ENCODE measurements at regions not wholly inside any gene's neighbourhood (a gene's known extent, or its start where the extent isn't known, plus 50 kb on each side); places are given as distances from the start of the nearest gene placed in this dataset.
"Not testable (repeated sequence)": the region's sequence is repeated elsewhere in the genome, so short reads cannot be mapped to it uniquely, and the experiment has no call there.

DNA sequence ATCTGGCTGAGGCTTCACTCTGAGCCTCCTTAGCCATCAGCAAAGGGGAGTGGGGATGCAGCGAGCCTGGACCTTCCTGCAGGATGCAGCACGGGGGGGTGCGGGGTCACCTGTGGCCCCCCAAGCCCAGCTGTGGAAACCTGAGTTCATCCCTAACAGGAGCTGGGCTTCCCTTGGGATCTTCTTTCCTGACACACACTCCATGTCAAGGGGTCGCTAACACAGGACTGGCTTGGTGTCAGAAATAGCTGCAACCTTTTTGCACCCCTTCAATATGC, 174.7 kb downstream of the RTP5 start:
- no peak for DNase-seq (ENCODE audit: low read depth, low spot score)
- POLR2A ChIA-PET: no interaction called here
- TF ChIP-seq, protein P1, sequence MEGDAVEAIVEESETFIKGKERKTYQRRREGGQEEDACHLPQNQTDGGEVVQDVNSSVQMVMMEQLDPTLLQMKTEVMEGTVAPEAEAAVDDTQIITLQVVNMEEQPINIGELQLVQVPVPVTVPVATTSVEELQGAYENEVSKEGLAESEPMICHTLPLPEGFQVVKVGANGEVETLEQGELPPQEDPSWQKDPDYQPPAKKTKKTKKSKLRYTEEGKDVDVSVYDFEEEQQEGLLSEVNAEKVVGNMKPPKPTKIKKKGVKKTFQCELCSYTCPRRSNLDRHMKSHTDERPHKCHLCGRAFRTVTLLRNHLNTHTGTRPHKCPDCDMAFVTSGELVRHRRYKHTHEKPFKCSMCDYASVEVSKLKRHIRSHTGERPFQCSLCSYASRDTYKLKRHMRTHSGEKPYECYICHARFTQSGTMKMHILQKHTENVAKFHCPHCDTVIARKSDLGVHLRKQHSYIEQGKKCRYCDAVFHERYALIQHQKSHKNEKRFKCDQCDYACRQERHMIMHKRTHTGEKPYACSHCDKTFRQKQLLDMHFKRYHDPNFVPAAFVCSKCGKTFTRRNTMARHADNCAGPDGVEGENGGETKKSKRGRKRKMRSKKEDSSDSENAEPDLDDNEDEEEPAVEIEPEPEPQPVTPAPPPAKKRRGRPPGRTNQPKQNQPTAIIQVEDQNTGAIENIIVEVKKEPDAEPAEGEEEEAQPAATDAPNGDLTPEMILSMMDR (IDR thresholded peaks at IDR 0.05; ENCODE audit: insufficient read depth, low read length, missing control alignments): no peak
- CTCF ChIA-PET: no interaction called here
- H3K4me3 ChIP-seq (ENCODE audit: low read depth, low read length): no peak overlapping the region

DNA sequence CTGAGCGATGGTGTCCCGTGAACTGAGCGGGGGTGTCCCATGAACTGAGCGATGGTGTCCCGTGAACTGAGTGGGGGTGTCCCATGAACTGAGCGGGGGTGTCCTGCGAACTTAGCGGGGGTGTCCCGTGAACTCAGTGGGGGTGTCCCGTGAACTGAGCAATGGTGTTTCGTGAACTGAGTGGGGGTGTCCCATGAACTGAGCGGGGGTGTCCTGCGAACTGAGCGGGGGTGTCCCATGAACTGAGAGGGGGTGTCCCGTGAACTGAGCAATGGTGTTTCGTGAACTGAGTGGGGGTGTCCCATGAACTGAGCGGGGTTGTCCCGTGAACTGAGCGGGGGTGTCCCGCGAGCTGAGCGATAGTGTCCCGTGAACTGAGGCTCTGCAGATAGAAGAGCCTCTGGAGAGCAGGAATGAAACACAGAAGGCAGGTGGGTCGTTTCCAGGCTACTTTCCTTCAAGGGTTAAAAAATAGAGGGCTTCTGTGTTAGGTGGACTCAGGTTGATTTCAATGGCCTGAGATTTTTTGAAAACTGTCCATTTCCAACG, 176.1 kb downstream of the RTP5 start:
- H3K4me3 ChIP-seq (ENCODE audit: low read depth, low read length); POLR2A ChIA-PET; CTCF ChIA-PET; DNase-seq (ENCODE audit: low read depth, low spot score): not testable (repeated sequence)

DNA sequence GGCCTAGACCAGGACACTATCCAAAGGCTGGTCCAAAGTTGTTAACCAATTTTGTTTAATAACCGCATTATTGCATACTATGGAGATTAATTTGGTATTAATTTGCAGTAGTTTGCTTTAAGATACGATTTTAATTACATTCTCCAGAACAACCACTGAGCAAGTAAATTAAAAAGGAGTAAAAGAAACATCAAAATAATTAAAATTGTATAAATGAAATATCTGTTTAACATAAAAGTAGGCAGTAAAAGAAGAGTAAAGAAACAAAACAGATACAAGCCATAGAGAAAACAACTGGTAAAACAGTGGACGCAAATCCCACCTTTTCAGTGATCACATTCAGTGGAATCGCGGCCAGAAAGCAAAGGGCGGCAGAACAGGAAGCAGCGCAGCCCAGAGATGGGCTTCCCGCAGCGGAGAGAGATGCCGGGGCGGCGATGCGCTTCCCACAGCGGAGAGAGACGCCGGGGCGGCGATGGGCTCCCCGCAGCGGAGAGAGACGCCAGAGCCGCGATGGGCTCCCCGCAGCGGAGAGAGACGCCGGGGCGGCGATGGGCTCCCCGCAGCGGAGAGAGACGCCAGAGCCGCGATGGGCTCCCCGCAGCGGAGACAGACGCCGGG, 176.8 kb downstream of the RTP5 start:
- DNase-seq (ENCODE audit: low read depth, low spot score): no peak
- POLR2A ChIA-PET: no interaction called here
- H3K4me3 ChIP-seq (ENCODE audit: low read depth, low read length): no peak overlapping the region
- CTCF ChIA-PET: no interaction called here
- TF ChIP-seq, protein P1 (IDR thresholded peaks at IDR 0.05; ENCODE audit: insufficient read depth, low read length, missing control alignments): no peak

DNA sequence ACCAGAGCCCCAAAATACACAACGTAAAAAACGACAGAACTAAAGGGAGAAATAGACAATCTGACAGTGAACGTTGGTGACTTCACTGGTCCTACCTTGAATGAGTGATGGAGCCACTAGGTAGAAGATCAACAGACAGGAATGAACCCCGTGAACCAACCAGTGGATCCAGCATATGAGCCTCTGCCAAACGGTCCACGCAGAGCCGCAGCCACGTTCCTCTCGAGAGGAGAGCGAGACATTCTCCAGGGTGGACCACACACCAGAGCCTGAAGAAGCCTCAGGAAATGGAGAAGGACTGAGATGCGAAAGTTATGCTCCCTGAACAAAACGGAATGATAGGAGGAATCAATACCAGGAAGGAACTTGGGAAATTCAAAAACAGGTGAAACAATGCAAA, 178.4 kb downstream of the RTP5 start:
- POLR2A ChIA-PET: no interaction called here
- CTCF ChIA-PET: no interaction called here
- TF ChIP-seq, protein P1 (IDR thresholded peaks at IDR 0.05; ENCODE audit: insufficient read depth, low read length, missing control alignments): no peak
- no peak for DNase-seq (ENCODE audit: low read depth, low spot score)
- H3K4me3 ChIP-seq (ENCODE audit: low read depth, low read length): no peak overlapping the region

DNA sequence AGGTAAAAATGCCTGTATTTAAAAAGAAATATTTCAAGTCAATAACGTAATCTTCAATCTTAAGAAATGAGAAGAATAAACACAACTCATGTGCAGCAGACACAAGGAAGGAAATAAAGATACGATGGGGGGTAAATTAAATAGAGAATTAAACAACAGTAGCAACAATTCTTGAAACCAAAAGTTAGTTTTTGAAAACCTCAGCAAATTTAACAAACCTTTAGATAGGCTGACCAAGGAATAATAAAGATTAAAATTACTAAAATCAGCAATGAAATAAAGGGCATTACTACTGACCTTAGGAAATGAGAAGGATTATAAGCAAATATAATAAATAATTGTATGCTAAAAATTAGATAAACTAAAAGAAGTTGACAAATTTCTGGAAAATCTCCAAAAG, 178.9 kb downstream of the RTP5 start:
- POLR2A ChIA-PET: no interaction called here
- TF ChIP-seq, protein P1 (IDR thresholded peaks at IDR 0.05; ENCODE audit: insufficient read depth, low read length, missing control alignments): no peak
- CTCF ChIA-PET: no interaction called here

DNA sequence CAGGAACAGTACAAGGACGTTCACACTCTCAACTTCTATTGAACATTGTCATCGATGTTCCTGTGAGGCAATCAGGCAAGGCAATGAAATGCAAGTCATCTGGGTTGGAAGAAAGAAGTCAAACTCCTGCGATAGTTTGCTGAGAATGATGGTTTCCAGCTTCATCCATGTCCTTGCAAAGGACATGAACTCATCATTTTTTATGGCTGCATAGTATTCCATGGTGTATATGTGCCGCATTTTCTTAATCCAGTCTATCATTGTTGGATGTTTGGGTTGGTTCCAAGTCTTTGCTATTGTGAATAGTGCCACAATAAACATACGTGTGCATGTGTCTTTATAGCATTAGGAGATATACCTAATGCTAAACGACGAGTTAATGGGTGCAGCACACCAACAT, 180.0 kb downstream of the RTP5 start:
- CTCF ChIA-PET; DNase-seq (ENCODE audit: low read depth, low spot score); H3K4me3 ChIP-seq (ENCODE audit: low read depth, low read length); POLR2A ChIA-PET: not testable (repeated sequence)

More for the DNA sequence above, 178.9 kb downstream of the RTP5 start:
- H3K4me3 ChIP-seq (ENCODE audit: low read depth, low read length): no peak overlapping the region
- no peak for DNase-seq (ENCODE audit: low read depth, low spot score)

DNA sequence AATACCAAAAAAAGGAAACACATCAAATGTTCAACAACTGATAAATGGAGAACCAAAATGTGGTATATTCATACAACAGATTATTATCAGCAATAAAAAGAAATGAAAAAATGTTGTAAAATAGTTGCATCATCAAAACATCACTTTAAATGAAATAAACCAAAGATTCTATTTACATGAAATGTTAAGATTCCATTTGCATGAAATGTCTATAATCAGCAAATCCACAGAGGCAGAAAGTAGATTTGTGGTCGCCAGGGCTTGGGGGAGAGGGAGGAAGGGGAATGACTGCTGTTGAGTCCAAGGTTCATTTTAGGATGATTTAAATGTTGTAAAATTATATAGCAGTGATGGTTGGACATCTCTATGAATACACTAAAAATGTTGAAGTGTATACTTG, 181.9 kb downstream of the RTP5 start:
- no peak for DNase-seq (ENCODE audit: low read depth, low spot score)
- POLR2A ChIA-PET: no interaction called here
- no peak overlapping the region for H3K4me3 ChIP-seq (ENCODE audit: low read depth, low read length)
- CTCF ChIA-PET: no interaction called here
- TF ChIP-seq, protein P1 (IDR thresholded peaks at IDR 0.05; ENCODE audit: insufficient read depth, low read length, missing control alignments): no peak
